IPS DF 4.7 (cell line): ENCODE measurements at regions not wholly inside any gene's neighbourhood (a gene's known extent, or its start where the extent isn't known, plus 50 kb on each side); places are given as distances from the start of the nearest gene placed in this dataset.

Source experiments
- DNase-seq: peaks from one replicate; pipeline ENCODE4 v3.0.0-alpha.2; 2013; ENCODE audit warnings: low spot score; ENCODE audit errors: extremely low read depth

GRCh38 chr1:83673312-83673711, 325.6 kb downstream of the TTLL7 start:
- DNase-seq: no peak

DNA sequence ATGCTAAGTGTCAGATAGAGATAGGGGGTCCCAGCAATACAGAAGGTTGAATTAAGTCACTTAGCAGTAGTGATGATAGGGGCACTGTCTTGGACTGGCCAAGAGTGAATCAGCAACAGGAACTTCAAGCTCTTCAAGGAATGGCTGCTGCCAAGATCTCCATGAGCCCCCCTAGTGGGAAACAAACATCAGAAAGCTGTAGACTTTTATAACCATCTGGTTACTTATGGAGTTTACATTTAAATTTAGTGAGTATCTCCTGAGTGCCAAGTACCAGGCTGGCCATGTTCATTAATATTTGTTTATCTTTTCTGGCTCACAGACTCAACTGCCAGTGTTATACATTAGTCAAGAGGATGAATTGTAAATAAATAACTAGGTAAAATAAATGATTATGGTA, 327.3 kb downstream of the TTLL7 start:
- no peak for DNase-seq

GRCh38 chr1:83670909-83671565, 327.9 kb downstream of the TTLL7 start:
- DNase-seq: no peak

DNA sequence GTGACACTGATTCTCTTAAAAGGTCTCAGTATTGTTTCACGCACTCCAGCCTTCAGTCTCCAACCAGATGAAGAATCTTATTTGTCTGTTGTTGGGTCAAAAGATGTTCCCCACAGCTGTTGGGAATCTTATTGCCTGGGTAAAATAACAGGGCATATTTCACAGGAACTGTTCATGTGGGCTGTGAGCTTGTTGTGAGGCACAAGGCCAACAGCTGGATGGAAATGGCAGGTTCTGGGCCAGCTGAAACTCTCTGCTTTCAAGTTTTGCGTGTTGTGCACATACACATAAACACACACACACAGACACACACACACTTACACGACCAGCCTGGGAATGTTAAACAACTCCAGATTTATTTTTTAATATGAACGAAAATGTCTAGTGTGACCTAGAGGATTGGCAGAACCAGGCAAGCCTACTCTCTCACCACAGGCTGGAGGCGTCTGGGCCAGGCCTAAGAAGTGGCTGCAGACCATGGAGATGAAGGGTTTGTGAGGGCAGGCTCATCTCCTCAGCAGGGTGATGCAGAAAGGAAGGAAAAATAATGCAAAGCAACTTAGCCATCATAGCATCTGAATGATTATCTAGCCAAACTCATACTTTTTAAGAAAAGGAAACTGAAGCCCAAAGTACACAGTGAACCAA, 357.0 kb downstream of the TTLL7 start:
- DNase-seq: no peak

DNA sequence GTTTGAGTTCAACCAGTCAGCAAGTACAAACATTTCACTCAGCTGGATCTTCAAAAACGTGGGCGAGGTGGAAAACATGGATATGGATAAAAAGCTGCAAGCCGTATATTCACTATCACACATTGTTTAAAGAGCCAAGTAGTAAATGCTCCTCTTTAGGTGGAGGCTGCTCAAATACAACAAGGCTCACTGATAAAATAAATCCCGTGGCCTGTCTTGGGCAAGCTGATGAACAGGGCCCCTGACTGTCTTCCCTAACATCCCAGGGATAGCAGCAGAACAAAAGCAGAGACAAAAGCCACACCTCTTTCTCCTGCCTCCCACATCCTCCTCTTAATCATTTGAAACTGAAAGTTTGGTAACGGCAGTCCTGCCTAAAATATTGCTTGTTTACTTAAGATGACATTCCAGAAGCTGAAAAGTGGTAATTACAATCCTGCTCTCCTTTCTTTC, 357.7 kb downstream of the TTLL7 start:
- no peak for DNase-seq

GRCh38 chr1:83639785-83640184, 359.1 kb downstream of the TTLL7 start:
- DNase-seq: no peak

GRCh38 chr1:83637586-83637985, 361.3 kb downstream of the TTLL7 start:
- no peak for DNase-seq

DNA sequence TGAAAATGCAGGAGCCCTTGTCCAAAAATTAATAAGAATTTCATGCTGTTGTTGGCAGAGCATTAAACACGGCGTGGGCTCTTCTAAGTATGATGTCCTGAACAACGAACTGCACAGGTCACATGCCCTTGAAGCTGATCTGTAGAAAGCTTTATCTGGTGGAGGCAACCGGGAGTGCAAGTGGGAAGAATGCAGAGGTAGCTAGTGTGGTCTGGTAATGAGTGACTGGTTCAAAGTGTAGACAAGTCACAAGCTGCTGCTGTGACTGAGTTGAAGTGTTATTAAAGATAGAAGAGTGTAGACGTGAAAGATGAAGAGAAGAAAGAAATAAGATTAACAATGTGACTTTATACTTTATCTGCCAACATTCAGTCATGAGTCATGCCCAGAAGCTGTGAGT, 361.9 kb downstream of the TTLL7 start:
- DNase-seq: no peak

GRCh38 chr1:83632906-83633305, 366.0 kb downstream of the TTLL7 start:
- DNase-seq: no peak

DNA sequence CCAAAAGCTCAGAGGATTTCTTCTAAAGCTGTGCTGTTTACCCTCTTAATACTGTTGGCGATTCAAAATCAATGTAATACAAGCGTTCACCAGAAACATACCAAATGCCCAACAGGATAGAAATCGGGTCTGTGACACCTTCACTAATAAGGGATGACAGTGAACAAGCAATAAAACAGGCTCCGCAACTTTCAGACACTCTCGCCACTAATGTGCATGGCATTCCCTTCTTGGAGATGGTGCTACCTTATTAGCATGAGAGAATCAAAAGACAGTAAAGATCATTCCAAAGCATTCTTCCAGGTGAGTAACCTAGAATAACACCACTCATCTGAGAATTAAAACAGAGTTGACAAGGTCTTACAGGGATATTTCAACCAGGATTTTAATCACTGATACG, 367.1 kb downstream of the TTLL7 start:
- no peak for DNase-seq

DNA sequence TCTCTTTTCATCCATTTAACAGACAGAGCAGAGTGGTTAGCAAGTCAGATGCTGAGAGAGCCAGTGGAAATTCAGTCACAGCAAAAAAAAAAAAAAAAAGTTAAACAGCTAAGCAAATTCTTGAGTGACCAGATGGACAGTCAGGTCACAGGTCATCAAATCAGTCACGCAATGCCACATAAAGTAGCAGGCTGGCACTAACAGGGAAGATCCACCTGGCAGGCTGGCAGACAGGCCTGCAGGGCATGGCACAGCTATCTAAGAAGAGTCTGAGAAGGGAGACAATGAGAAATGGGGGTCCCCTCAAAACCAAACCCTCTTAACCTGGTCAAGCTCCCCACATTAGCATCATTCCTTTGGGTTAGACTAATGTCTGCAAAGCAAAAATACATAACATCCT, 371.9 kb downstream of the TTLL7 start:
- DNase-seq: no peak

DNA sequence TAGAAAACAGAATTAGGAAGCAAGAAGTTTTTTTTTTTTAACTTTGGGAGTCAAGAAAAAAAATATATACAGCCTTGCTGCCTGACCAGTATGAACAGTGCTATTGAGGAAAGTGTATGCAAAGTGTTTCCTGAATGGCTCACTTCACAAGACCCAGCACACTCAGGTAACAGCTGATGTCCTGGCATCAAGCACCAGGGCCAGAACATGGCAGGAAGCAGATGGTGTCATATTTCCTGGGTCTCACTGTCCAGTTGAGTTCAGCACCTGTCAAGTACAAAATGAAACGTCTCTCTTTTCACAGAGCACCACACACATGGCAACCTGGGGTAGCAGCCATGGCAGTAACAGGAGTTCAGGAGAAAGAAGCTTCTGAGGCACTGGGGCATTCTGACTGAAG, 372.3 kb downstream of the TTLL7 start:
- DNase-seq: no peak

DNA sequence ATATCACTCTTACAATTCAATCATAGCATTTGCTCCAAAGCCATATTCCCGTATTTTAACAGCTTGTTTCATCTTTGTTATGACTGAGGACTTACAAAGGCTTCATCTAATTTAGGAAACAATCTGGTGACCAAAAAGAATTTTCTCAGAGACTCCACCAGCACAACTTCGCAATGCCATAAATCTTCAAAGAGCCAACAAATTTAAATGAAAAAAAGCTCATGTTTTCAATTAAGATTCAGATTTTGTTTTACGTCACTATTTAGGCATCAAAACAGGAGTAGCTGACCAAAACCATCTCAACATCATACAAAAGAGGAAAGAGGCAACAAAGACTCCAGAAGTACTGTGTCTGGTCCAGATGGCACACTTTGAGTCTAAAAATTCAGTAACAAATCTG, 373.3 kb downstream of the TTLL7 start:
- DNase-seq: no peak

- DNase-seq: no peak
These were observed 378.9 kb downstream of the TTLL7 start for GRCh38 chr1:83620016-83620415.

DNA sequence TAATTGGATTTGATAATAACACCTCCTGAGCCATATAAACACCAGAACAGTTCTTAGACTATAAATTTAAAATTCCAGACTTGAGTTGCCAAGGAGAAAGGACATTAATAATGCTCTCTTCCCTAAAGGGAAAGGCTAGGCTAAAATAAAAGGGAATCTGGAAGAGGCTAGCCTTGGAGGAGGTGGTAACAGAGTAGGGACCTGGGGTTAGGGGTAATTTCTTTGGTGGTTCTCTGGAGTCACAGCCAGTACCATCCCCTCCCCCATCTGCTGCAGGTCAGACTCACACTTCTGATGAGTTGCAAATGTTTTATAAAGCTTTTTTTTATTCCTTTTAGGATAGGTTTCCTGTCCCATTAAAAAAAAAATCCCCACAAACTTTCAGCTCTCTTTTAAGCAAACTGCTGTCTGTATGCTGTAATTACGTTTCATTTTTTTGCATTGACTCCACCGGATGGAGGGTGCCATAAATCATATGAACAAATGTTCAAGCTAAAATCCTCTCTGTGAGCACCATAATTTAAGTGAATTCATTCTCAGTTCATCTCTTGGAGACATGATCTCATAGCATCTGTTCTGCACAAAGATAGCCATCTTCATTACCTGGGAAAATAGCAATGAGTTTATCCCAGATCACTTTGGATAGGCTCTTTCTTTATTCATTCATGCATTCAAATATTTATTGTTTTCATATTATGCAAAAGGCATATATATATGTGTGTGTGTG, 379.6 kb downstream of the TTLL7 start:
- DNase-seq: no peak

DNA sequence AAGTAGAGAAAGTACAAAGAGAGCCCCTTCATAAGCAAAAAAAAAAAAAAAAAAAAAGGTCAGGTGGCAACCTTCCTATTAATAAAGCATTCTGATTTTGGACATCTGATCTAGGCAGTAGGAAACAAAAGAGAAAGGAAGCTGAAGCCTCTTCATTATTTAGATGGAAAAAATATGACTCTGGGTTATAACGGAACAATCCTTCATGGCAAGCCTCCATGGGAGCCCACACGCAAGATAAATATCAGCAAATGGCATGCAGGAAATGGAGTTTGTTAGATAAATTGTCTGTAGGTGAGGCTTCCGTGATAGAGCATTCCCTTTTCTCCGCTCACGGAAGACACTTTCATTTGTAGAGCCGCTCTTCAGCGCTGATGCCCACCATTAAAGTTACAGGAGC, 381.0 kb downstream of the TTLL7 start:
- DNase-seq: no peak

- no peak for DNase-seq
These were observed 383.6 kb downstream of the TTLL7 start for GRCh38 chr1:83615370-83615769.

DNA sequence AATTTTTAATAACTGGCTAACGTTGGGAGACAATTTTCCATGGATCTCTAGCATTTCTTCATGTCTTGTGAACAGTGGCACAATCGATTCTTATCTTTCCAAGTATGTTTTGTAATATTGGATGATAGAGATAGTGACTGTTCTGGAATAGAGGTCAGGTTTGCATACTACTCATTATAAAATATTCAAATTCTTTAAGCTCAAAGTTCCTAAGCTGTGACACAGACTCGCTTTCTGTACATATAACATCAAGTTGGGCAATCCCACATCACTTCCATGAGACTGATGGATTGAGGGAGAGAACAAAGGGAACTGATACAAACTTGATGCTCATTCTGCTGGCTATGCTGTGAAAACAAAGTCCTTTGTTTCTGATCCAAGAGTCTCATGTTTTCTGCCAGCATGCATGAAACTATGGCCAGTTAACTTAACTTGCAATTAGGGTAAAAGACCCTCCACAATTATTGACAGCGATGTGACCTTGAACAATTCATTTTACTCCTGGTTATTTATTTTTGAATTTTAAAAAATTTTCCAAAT, 392.4 kb downstream of the TTLL7 start:
- no peak for DNase-seq

GRCh38 chr1:83596331-83596730, 402.6 kb downstream of the TTLL7 start:
- DNase-seq: no peak

GRCh38 chr1:83593073-83593472, 405.9 kb downstream of the TTLL7 start:
- DNase-seq: no peak

DNA sequence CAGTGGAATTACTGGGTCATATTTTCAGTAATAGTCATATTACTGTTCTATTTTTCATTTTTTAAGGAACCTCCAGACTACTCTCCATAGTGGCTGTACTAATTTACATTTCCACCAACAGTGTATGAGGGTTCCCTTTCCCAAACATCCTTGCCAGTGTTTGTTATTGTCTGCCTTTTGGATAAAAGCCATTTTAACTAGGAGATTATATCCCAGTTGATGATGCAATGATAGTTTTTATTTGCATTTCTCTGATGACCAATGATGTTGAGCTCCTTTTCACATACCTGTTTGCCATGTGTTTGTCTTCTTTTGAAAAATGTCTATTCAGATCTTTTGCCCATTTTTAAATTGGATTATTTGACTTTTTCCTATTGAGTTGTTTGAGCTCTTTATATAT, 410.8 kb downstream of the TTLL7 start:
- DNase-seq: no peak

GRCh38 chr1:83583351-83584014, 415.4 kb downstream of the TTLL7 start:
- DNase-seq: no peak
